ENCODE measurements at regions not wholly inside any gene's neighbourhood (a gene's known extent, or its start where the extent isn't known, plus 50 kb on each side); places are given as distances from the start of the nearest gene placed in this dataset.

GRCh38 chr2:19189391-19189790 lies 169.0 kb downstream of the OSR1 start:
- TF ChIP-seq ZFX (IDR thresholded peaks at IDR 0.05) = no peak
- no peak for TF ChIP-seq CTCF (conservative IDR thresholded peaks at IDR 0.05)
- H3K27ac ChIP-seq = no peak overlapping the region

- TF ChIP-seq ZFX (IDR thresholded peaks at IDR 0.05) (no peak), CTCF (conservative IDR thresholded peaks at IDR 0.05) (no peak)
- H3K27ac ChIP-seq = no peak overlapping the region
Observed at GRCh38 chr2:19187323-19188020, 171.0 kb downstream of the OSR1 start.

GRCh38 chr2:19185086-19185485 lies 173.3 kb downstream of the OSR1 start:
- no peak for TF ChIP-seq CTCF (conservative IDR thresholded peaks at IDR 0.05)
- H3K27ac ChIP-seq = no peak overlapping the region

GRCh38 chr2:19178175-19178574 lies 180.2 kb downstream of the OSR1 start:
- TF ChIP-seq ZFX (IDR thresholded peaks at IDR 0.05) = no peak
- TF ChIP-seq CTCF (conservative IDR thresholded peaks at IDR 0.05) = no peak
- H3K27ac ChIP-seq = no peak overlapping the region

GRCh38 chr2:19176977-19177376 lies 181.4 kb downstream of the OSR1 start:
- TF ChIP-seq CTCF (conservative IDR thresholded peaks at IDR 0.05) (no peak), ZFX (IDR thresholded peaks at IDR 0.05) (no peak)
- no peak overlapping the region for H3K27ac ChIP-seq

- no peak overlapping the region for H3K27ac ChIP-seq
- no peak for TF ChIP-seq CTCF (conservative IDR thresholded peaks at IDR 0.05)
Observed at GRCh38 chr2:19176172-19176852, 182.1 kb downstream of the OSR1 start.

- no peak overlapping the region for H3K27ac ChIP-seq
- TF ChIP-seq CTCF (conservative IDR thresholded peaks at IDR 0.05) (no peak), ZFX (IDR thresholded peaks at IDR 0.05) (no peak)
Observed at GRCh38 chr2:19174176-19174575, 184.2 kb downstream of the OSR1 start.
